HG03457 (cell line): ENCODE measurements at regions not wholly inside any gene's neighbourhood (a gene's known extent, or its start where the extent isn't known, plus 50 kb on each side); places are given as distances from the start of the nearest gene placed in this dataset.

ENCODE experiments used
- ATAC-seq: cut with Tn5 transposase; IDR thresholded peaks from one replicate; pipeline ENCODE4 v1.9.1; 2021; ENCODE audit warnings: moderate number of reproducible peaks; ENCODE audit not compliant: unreplicated experiment

DNA sequence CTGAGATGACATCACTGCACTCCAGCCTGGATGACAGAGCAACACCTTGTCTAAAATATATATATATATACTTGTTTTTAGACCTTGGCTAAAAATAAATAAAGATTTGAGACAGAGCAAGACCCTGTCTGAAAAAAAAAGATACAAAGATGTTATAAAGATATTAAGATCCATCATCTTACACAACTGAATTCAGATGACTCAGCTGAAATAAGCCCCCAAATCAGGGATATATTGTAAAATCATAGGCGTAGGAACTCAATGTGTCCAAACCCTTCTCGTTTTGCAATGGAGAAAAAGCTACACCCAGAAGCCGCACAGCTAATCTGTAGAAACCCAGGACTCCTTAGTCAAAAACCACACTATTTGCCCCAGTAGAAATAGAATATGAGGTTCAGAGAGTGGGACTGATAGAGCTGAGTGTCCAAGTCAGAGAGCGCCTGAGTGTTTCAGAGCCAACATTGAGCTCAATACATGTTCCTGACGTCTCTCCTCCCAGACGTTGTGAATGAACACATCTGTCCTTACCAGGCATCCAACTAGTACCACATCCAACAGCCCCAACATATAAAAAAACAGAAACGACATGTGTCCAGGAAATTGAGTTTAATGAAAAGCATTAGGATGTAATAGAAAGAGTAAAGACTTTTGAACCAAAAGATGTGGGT lies 207.9 kb upstream of the BLID start:
- ATAC-seq, result no peak

DNA sequence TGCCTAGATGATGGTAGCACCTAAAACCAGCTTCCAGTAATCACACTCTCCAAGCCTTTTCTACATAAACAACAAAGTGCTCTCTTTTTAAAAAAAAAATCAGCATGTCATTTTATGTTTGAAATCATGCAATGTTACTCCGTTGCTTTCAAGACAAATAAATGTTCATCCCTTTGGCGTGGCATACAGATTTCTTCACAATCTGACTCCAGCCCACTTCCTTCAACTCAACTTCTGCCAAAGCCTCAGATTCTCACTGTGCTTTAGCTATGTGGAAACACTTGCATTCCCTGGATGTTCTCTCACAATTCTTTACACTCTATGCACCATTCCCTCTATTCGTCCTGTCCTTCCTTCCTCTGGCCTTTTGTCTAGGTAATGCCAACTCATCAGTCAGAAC lies 206.3 kb upstream of the BLID start:
- ATAC-seq, result no peak

DNA sequence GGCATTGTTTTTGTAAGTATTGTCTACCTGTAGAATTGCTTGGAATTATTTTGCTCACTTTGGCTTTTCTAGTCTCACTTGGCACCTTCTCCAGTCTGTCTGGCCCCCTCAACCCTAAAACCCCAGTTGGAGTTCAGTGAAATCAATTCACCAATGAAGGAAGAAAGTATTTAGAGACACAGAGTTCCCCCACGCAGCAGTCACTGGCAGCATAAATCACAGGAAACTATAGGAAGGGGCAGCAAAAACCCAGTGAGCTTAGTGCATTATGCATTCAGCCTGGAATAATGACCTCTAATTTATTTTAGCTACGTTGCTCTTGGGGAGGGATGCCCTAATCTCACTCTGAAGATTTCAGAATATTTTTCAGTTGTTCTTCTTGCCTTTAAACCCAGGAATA lies 204.7 kb upstream of the BLID start:
- ATAC-seq, result no peak

DNA sequence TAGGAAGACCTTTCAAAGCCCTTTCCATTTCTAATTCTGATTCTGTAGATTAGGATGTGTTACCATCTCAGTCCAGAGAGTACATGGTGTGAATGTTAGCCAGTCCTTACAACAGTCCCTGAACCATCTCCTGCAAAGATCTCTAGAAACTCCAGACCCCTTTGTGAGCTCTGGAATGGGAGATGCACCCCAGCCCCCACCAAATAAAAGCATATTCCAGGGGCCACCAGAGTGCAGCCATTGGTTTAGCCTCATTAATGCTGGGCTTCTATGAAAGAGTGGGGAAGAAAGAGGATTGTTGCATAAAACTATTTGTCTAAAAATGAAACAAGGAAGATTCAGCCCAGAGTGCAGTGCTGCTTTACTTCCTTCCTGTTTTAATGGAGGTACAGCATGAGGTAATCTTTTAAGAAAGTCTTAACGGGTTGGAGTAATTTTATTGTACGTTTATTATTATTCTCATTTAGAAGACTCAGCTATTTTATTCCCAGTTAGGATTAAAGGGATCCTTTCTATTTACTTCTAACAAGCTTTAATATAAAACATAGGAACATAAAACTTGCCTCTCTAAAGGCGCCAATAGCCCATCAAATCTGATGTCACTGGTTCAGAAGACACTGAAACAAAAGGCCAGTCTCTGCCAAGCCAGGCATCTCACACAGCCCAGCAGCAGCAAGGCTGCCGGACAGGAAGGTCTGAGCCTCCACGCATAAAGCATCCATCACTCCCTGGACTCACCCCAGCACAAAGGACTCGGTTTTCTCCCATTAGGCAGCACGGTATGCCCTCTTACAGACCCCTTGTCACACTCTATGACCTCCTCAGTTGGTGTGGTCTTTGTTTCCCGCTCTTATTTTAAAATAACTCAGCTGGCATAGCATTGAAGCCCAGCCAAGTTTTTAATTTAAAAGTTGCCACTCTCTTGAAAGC lies 203.9 kb upstream of the BLID start:
- ATAC-seq, result no peak

DNA sequence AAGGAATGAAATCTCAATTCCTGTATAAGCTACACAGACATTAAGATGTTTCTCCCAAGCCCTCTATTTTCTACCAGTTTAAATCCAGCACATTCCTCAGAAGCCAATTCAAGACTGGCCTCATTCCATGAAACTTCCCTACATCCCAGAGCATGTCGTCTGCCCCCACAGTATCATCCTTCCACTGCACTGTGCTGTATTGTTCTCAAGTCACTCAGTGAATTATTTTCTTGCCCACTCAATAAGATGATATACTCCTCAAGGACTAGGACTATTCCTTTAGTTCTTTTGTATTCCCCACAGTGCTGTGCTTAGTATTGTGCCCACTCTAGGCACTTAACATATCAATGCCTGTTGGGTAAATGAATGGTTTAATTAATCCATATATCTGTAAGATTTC lies 203.1 kb upstream of the BLID start:
- ATAC-seq, result no peak

DNA sequence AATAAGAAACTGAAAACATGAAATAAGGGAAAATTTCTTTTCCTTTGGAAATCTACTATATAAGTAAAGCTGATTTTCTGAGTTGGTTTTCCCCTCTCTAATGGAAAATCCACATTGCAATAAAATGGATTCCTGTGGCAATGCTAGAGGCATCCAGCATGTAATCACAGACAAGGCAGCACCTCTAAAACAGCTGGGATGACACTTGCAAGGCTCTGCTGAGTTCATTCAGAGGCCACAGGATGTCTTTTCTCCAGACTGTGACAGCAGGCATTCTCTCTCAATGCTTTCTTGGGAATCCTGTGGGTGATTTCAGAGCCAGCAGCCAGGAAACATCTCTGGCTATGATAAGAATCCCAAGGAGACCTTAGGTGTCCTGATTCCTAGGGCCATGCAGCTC lies 201.3 kb upstream of the BLID start:
- no peak for ATAC-seq

DNA sequence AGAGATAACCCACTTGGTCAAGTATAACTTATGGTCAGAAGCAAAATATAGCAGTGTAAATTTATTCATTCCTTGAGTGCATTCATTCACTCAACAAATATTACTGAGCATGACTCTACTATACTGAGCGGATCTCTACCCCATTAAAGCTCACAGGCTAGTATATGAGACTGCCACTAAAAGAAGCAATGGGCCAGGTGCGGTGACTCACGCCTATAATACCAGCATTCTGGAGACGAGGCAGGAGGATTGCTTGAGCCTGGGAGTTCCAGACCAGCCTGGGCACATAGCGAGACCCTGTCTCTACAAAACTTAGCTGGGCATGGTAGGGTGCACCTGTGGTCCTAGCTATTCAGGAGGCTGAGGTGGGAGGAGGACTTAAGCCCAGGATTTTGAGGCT lies 197.6 kb upstream of the BLID start:
- no peak for ATAC-seq

DNA sequence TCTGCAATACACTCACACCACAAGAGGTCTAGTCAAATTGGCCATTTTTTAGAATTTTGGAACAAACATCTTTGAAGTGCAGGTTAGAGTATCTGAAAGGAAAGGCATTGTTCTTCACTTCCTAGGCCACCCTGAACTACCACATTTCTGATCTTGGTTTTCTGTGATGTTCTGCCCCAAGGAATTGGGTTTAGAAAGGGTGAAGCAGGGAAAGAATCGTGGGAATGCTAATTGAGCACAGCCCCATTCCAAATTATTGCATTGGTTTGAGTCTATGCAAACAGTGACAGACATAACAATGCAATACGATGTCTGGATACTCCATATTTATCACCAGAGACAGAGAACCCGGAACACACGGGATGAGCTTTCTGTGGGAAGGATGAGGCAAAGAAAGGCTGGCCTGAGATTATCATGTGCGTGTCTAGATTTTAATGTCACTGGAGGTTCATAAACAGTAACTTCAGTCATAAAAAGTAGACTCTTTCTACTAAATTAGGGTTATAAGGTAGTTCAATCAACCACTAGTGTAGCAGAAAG lies 195.3 kb upstream of the BLID start:
- ATAC-seq, result no peak

DNA sequence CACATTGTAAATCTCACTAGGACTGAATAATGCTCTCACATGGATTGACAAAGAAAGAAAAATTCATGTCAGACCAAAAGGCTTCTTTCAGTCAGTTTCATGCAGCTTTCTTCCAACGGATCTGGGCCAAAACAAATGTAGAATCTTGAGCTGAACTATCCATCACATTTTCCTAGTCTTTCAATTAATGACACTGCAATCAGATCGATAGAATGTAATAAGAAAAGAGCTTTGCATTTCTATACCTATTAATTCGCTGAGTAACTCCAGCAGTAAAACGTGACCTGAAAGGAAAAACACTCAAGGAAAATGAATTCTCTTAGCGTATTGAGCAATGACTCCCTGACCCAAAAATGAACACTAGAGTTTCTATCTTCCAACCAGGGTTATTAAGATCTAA lies 194.8 kb upstream of the BLID start:
- no peak for ATAC-seq

DNA sequence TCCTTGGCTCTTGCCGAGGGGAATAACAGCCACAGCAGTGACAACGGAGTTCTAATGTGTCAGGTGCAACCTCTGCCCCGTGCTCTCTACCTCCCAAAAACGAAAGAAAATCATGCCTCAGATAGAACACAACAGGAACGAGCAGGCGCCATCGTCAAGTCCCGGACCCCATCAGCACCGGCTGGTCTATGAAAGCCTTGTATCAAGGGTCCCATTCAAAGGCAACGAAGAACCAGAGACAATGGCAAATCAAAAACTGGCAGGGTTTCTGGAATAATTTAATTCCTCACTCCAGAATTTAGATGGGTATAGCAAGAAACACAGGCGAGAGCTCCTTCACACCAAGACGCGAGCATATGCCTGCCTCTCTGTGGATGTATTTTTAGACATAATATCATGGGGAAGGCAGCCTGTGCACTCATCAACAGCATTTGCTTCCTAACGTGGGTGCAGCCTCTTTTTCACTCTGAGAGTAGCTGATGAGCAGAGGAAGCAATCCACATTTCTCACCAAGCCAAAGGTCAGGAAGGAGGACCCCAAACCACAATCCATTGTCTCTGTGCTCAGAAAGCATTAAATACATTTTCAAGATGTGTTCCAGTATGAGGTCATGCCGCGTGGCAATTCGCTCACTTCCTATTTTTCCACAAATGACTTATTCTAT lies 193.4 kb upstream of the BLID start:
- ATAC-seq, result no peak

DNA sequence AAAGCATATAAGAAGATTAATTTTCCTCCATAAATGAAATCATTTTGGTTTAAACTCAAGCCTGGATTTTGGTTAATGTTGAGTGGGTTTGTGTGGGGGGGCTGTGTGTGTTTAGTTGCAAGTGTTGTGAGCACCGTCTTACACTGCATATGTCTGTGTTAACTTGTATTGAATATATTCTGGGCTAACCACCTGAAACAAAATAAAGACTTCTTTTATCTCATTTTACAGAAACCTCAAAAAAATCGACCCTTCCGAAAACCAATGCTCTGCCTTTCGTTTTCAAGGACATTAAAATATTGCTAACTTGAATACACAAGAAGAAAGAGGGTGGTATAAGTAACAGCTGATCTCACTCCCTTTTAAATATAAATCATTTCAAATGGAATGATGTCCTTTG lies 192.2 kb upstream of the BLID start:
- no peak for ATAC-seq

DNA sequence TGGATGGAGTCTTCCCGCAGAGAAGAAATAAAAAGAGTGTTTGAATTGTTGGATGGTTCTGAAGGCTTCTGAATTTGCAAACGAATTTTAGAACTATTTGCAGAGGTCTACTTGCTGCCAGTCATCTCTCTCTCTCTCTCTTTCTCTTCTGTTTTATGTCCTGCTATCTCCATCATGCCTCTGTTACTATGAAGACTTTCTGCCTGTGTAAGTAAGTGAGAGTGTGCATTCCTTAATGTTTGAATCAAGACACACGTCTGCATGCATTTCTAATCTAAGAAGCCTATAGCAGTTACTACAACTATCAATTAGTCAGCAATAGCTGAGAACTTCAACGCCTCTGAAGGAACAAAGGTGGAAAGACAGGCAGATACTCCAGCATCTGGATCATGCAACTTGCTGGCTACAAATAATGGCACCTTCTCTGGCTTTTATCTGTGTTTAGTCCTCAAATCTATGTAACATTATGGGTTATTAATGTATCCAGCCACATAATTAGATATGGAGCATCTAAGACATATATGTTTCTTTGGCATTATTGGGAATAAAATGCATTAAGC lies 191.5 kb upstream of the BLID start:
- ATAC-seq, result no peak

DNA sequence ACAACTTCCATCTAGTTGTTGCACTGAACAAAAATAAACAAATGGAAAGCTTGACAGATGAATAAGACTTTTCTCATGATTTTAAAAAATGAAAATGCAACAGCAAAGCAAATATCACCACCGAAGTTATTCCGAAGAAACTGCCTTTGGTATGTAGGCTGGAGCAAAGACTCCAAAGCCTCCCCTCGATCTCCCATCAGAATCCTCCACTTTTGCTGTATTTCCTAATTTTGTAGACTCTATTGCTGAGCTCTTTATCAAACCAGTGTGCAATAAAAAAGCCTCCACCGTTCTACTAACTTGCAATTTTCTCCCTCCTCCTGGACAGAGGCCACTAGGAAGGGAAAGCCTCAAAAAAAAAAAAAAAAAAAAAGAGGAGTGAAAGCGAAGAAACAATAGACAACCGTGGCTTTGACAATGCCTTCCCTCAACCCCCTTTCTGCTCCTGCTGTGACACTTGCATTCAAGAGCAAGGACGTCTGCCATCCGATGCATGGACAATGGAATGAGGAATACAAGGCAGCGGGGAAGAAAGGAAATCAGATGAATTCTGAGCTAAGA lies 190.9 kb upstream of the BLID start:
- no peak for ATAC-seq

DNA sequence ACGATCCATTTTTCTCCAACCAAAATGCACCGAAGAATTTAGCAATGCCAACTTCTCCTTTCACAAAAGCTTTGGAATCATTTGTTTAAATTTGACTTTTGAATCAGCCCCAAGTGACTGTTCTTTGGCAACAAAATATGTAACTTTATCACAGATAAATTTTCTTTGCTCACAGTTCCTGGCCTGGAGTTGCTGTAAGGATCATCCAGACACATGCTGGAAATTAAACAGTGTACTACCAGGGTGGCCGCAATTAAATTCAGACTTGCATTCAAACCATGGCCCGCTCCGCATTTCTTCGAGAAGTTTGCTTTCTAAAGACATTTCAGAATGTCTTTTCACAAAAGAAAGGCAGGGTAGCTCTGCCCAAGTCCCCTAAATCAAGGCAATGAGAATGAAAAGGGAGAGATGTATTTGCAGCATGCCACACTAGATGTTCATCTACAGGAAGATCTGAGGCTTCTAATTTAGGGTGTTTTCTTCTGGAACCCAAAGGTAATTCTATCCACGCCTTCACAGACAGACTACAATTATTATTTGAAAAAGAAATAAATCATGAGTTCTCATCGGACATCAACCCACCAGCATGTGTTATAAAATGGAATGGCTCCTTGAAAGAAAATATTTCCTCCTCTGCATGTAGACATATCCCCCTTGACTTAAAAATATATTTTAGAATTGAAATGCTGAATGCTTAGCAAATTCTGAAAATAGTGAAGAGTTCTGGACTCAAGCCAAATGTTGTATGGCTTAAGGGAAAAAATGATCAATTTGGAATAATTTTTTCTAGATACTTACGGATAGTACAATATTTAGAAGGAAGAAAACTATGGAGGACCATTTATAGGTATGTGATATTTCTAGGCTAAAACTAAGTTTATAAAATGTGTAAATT lies 189.7 kb upstream of the BLID start:
- no peak for ATAC-seq

DNA sequence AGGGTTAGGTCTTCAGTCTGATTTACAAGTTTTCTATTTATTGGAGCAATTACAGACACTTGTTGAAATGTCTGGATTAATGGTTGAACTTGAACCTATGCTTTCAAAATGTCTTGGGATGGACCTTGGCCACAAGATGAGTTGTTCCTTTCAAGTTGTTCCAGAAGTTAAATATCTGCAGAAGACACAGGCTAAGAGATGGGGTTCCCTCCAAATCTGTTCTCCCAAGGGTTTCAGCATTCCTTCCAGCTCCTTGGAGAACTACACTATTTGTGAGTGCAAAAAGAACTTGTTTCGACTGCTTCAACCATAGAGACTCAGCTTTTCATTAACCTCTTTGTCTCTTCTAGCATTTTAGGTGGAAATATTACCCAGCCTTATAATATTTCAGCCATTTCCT lies 189.0 kb upstream of the BLID start:
- no peak for ATAC-seq

DNA sequence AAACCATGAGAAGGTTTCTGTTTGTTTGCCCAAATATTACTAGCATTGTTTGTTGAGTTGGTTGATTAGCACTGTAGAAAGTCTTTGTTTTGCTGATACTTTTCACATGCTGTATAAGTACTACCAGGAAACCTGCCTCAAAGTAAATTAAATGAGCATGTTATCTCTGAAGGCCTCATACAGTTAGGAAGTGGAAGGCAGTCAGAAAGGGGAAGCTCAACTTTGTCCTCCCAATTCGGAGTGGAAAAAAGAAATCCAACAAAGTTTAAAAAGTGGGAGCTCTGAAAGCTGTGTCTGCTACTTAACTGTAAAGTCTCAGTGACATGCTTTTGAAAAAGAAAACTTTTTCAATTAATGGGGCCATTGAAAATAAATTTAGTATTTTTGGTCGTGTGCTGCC lies 188.3 kb upstream of the BLID start:
- no peak for ATAC-seq

DNA sequence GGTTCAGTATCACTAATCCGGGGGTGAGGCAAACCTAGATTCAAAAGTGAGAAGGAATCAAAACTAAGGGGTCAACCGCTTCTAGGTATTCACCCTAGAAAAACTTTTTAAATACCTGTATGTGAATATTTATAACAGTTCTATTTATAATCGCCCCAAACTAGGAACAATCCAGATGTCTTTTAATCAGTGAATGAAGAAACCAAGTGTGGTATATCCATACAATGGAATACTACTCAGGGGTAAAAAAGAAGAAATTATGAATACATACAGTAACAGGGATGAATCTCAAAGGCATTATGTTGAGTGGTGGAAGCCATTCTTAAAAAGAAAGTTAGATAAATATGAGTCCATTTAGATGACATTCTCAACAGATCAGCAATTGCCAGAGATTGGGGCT lies 178.0 kb upstream of the BLID start:
- ATAC-seq, result no peak

DNA sequence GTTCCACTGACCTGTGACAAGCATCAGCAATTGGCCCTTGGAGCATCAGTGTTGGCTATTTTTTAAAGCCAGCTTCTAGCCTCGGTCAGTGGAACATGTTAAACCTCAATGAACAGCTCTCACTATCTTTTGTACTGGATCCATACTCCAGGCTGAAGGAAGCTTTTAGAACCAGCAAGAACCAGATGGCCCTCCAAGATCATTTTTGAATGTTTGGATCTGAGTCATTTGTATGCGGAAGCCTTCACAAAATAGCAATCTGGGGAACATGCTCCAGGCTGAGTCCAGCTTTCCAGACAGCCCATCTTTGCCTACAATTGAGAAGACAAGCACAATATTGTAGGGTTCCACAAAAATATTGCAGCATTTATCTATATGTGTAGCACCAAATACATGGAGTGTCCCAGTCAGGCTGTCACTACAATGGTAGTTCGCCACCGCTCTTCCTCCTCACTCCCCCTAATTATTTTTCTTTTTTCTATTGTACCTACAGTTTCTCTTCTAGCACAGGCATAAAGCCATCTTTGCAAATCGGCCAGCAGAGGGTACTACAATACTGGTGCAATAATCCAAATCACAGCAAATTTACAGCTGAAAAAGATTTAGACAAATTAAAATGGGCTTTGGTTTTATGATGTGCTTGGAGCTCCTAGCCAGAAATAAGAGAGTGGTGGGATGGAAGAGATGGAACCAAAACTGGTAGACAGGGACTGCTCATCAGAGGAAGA lies 177.4 kb upstream of the BLID start:
- ATAC-seq, result no peak

DNA sequence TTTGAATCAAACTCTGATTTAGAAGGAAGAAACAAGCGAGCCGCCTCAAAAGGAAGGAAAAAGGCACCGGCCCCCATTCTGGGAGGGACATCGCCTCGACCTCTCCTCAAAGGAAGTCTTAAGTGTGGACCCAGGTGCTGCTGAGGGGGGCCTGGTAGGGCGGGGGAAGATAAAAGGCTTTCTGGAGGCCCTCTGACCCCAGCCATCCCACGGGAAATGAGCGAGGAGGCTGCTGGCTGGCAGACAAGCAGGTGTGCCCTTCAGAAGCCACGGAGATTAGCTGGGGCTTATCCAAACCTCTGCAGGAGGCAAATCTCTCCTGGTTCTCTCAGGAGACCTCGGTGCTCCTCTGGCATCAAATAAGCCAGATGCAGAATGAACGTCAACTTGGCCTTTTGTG lies 171.4 kb upstream of the BLID start:
- ATAC-seq, result no peak
